DOHH2 (cell line): ENCODE measurements at regions not wholly inside any gene's neighbourhood (a gene's known extent, or its start where the extent isn't known, plus 50 kb on each side); places are given as distances from the start of the nearest gene placed in this dataset.

Source experiments
- EZH2phosphoT487 ChIP-seq: fragments of 200-600 bp; sonication (generic); IDR thresholded peaks from 2 replicates; pipeline ENCODE4 v1.6.1; 2017; ENCODE audit warnings: borderline replicate concordance, mild to moderate bottlenecking, antibody characterized with exemption, low read length, moderate library complexity, mixed read lengths
- TF ChIP-seq, protein P1 (sequence below): fragments of 200-600 bp; sonication (generic); IDR thresholded peaks from one replicate; pipeline ENCODE4 v1.5.1; 2014; ENCODE audit warnings: antibody characterized with exemption, mild to moderate bottlenecking, low read depth, low read length; ENCODE audit not compliant: poor library complexity, severe bottlenecking

GRCh38 chr4:160450876-160451275 is 1348.0 kb downstream of the RAPGEF2 start:
- TF ChIP-seq, protein P1, sequence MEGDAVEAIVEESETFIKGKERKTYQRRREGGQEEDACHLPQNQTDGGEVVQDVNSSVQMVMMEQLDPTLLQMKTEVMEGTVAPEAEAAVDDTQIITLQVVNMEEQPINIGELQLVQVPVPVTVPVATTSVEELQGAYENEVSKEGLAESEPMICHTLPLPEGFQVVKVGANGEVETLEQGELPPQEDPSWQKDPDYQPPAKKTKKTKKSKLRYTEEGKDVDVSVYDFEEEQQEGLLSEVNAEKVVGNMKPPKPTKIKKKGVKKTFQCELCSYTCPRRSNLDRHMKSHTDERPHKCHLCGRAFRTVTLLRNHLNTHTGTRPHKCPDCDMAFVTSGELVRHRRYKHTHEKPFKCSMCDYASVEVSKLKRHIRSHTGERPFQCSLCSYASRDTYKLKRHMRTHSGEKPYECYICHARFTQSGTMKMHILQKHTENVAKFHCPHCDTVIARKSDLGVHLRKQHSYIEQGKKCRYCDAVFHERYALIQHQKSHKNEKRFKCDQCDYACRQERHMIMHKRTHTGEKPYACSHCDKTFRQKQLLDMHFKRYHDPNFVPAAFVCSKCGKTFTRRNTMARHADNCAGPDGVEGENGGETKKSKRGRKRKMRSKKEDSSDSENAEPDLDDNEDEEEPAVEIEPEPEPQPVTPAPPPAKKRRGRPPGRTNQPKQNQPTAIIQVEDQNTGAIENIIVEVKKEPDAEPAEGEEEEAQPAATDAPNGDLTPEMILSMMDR = no peak
- no peak for TF ChIP-seq EZH2phosphoT487
